Astrocyte of the hippocampus (primary cell): ENCODE measurements at regions not wholly inside any gene's neighbourhood (a gene's known extent, or its start where the extent isn't known, plus 50 kb on each side); places are given as distances from the start of the nearest gene placed in this dataset.
"Not testable (repeated sequence)": the region's sequence is repeated elsewhere in the genome, so short reads cannot be mapped to it uniquely, and the experiment has no call there.

Source experiments
- DNase-seq: peaks from one replicate; pipeline ENCODE4 v3.0.0; 2011; ENCODE audit warnings: low read depth, low spot score

- DNase-seq, result peak; percentile 4
Measured at GRCh38 chr2:89148256-89148655, 456.8 kb downstream of the RPIA start.

GRCh38 chr2:89151699-89152098 lies 460.2 kb downstream of the RPIA start:
- DNase-seq, result not testable (repeated sequence)

GRCh38 chr2:89152501-89152900 lies 461.0 kb downstream of the RPIA start:
- DNase-seq, result not testable (repeated sequence)

GRCh38 chr2:89153210-89153609 lies 461.7 kb downstream of the RPIA start:
- not testable (repeated sequence) for DNase-seq

- DNase-seq, result not testable (repeated sequence)
Measured at GRCh38 chr2:89154247-89154682, 462.8 kb downstream of the RPIA start.

GRCh38 chr2:89160306-89160705 lies 468.8 kb downstream of the RPIA start:
- DNase-seq, result not testable (repeated sequence)

- DNase-seq, result not testable (repeated sequence)
Measured at GRCh38 chr2:89161626-89162025, 470.2 kb downstream of the RPIA start.

GRCh38 chr2:89170506-89171173 lies 479.2 kb downstream of the RPIA start:
- DNase-seq, result not testable (repeated sequence)

- DNase-seq, result not testable (repeated sequence)
Measured at GRCh38 chr2:89171174-89171519, 479.7 kb downstream of the RPIA start.

- DNase-seq, result not testable (repeated sequence)
Measured at GRCh38 chr2:89177004-89177403, 485.5 kb downstream of the RPIA start.

GRCh38 chr2:89182221-89182620 lies 490.7 kb downstream of the RPIA start:
- not testable (repeated sequence) for DNase-seq

- not testable (repeated sequence) for DNase-seq
Measured at GRCh38 chr2:89184746-89185145, 493.3 kb downstream of the RPIA start.

- DNase-seq, result not testable (repeated sequence)
Measured at GRCh38 chr2:89195636-89196251, 504.3 kb downstream of the RPIA start.

GRCh38 chr2:89196719-89197118 lies 505.2 kb downstream of the RPIA start:
- DNase-seq, result not testable (repeated sequence)

GRCh38 chr2:89198026-89198425 lies 506.6 kb downstream of the RPIA start:
- DNase-seq, result not testable (repeated sequence)

GRCh38 chr2:89199453-89200246 lies 508.2 kb downstream of the RPIA start:
- not testable (repeated sequence) for DNase-seq

GRCh38 chr2:89200247-89200527 lies 508.7 kb downstream of the RPIA start:
- not testable (repeated sequence) for DNase-seq

- not testable (repeated sequence) for DNase-seq
Measured at GRCh38 chr2:89202518-89202917, 511.0 kb downstream of the RPIA start.

- DNase-seq, result not testable (repeated sequence)
Measured at GRCh38 chr2:89205153-89205552, 513.7 kb downstream of the RPIA start.

GRCh38 chr2:89208144-89208932 lies 516.9 kb downstream of the RPIA start:
- peak; percentile 24 for DNase-seq

- DNase-seq, result not testable (repeated sequence)
Measured at GRCh38 chr2:89213151-89213550, 521.7 kb downstream of the RPIA start.

- not testable (repeated sequence) for DNase-seq
Measured at GRCh38 chr2:89213811-89214210, 522.3 kb downstream of the RPIA start.
